ENCODE measurements at regions not wholly inside any gene's neighbourhood (a gene's known extent, or its start where the extent isn't known, plus 50 kb on each side); places are given as distances from the start of the nearest gene placed in this dataset.

DNA sequence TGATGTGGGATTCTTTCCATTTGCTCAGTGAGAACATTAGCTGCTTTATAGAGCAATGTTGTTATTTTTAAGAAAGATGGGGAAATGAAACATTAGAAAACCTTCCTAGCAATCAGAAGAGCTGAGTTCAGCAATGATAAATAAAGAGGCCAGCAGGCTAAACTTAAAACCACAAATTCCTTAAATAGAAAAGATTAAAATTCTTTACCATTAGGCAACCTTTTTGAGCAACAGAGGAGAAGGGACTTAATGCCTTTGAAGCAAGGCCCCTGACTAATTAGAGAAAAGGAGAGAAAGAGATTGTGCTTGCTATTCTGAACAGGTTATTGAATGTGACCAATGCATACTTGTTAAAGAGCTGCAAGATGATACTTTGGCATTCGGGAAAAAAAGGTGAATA lies 160.8 kb upstream of the LMO3 start:
- Histone ChIP-seq H3K27me3 (ENCODE audit: control insufficient read depth in 2 of 2, insufficient read depth in 2 of 2, low read length in 2 of 2) (no peaks in the 10 kb centered on the region), H3K79me2 (ENCODE audit: control insufficient read depth, insufficient read depth, low read length) (no peaks in the 10 kb centered on the region), H3K9me1 (ENCODE audit: control insufficient read depth, insufficient read depth, low read length) (no peaks in the 10 kb centered on the region), H3K9me3 (replicated peaks; ENCODE audit: control insufficient read depth, insufficient read depth, low read depth, low read length) (no peaks in the 10 kb centered on the region), H3K9ac (ENCODE audit: insufficient read depth in 1 of 2, low read depth in 2 of 2, low read length in 2 of 2) (no peak overlapping the region), H3K4me1 (replicated peaks in 1 of 2; ENCODE audit: control insufficient read depth in 2 of 2, insufficient read depth in 2 of 2, low read length in 2 of 2) (no peaks in the 10 kb centered on the region), H2AFZ (ENCODE audit: low read depth, low read length) (no peak overlapping the region), H4K20me1 (replicated peaks; ENCODE audit: control insufficient read depth, insufficient read depth, low read length) (no peaks in the 10 kb centered on the region), H3K4me3 (no peak overlapping the region), H3K27ac (ENCODE audit: extremely low read depth, low read depth, low read length) (no peak overlapping the region), H3K4me2 (ENCODE audit: insufficient read depth, low read length) (no peak overlapping the region), H3K36me3 (ENCODE audit: control insufficient read depth, insufficient read depth, low read length) (no peaks in the 10 kb centered on the region)
- ATAC-seq (no peak), FAIRE-seq (no peak), DNase-seq (ENCODE audit: extremely low read depth in 1 of 4, low spot score in 3 of 4) (no peak)
- TF ChIP-seq E2F3 (CRISPR knock-in tag; IDR thresholded peaks at IDR 0.05) = no peak
- no peak for TF ChIP-seq ARHGAP35 (IDR thresholded peaks at IDR 0.05; ENCODE audit: partially characterized antibody)
- no peak for TF ChIP-seq ZNF696 (CRISPR knock-in tag; conservative IDR thresholded peaks at IDR 0.05)
- TF ChIP-seq, protein P1, sequence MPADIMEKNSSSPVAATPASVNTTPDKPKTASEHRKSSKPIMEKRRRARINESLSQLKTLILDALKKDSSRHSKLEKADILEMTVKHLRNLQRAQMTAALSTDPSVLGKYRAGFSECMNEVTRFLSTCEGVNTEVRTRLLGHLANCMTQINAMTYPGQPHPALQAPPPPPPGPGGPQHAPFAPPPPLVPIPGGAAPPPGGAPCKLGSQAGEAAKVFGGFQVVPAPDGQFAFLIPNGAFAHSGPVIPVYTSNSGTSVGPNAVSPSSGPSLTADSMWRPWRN (IDR thresholded peaks at IDR 0.05; ENCODE audit: low read depth) = no peak
- TF ChIP-seq, protein P2, sequence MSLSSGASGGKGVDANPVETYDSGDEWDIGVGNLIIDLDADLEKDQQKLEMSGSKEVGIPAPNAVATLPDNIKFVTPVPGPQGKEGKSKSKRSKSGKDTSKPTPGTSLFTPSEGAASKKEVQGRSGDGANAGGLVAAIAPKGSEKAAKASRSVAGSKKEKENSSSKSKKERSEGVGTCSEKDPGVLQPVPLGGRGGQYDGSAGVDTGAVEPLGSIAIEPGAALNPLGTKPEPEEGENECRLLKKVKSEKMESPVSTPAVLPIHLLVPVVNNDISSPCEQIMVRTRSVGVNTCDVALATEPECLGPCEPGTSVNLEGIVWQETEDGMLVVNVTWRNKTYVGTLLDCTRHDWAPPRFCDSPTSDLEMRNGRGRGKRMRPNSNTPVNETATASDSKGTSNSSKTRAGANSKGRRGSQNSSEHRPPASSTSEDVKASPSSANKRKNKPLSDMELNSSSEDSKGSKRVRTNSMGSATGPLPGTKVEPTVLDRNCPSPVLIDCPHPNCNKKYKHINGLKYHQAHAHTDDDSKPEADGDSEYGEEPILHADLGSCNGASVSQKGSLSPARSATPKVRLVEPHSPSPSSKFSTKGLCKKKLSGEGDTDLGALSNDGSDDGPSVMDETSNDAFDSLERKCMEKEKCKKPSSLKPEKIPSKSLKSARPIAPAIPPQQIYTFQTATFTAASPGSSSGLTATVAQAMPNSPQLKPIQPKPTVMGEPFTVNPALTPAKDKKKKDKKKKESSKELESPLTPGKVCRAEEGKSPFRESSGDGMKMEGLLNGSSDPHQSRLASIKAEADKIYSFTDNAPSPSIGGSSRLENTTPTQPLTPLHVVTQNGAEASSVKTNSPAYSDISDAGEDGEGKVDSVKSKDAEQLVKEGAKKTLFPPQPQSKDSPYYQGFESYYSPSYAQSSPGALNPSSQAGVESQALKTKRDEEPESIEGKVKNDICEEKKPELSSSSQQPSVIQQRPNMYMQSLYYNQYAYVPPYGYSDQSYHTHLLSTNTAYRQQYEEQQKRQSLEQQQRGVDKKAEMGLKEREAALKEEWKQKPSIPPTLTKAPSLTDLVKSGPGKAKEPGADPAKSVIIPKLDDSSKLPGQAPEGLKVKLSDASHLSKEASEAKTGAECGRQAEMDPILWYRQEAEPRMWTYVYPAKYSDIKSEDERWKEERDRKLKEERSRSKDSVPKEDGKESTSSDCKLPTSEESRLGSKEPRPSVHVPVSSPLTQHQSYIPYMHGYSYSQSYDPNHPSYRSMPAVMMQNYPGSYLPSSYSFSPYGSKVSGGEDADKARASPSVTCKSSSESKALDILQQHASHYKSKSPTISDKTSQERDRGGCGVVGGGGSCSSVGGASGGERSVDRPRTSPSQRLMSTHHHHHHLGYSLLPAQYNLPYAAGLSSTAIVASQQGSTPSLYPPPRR (CRISPR knock-in tag; IDR thresholded peaks at IDR 0.05; ENCODE audit: borderline replicate concordance) = no peak
- no peak for TF ChIP-seq ZNF551 (CRISPR knock-in tag; IDR thresholded peaks at IDR 0.05)
- no peak for TF ChIP-seq OTX1 (CRISPR knock-in tag; IDR thresholded peaks at IDR 0.05)
- no peak for TF ChIP-seq ZBTB17 (CRISPR knock-in tag; IDR thresholded peaks at IDR 0.05)
- TF ChIP-seq MBD2 (IDR thresholded peaks at IDR 0.05; ENCODE audit: borderline replicate concordance, low read depth) = no peak
- TF ChIP-seq POLR2AphosphoS5 (IDR thresholded peaks at IDR 0.05; ENCODE audit: control insufficient read depth, insufficient read depth, low read depth, low read length) = no peak
- TF ChIP-seq SRSF7 (optimal IDR thresholded peaks at IDR 0.05; ENCODE audit: low read depth, low read length) = no peak
- in situ Hi-C loops (cut with MboI) (no loop called here), intact Hi-C loops (cut with micrococcal nuclease) (no loop called here)
- ChIA-PET POLR2A (no interaction called here), CTCF (ENCODE audit: low intra/inter-chr PET ratio) (no interaction called here)
- no TSS peak for BruUV-seq (replicated peaks)
- 0% methylated on average over 1 of the region's 1 CpG for WGBS (ENCODE audit: insufficient coverage, low coverage, missing lambda C conversion rate)

Measured in K562 (cell line).